ENCODE measurements at regions not wholly inside any gene's neighbourhood (a gene's known extent, or its start where the extent isn't known, plus 50 kb on each side); places are given as distances from the start of the nearest gene placed in this dataset.
"Not testable (repeated sequence)": the region's sequence is repeated elsewhere in the genome, so short reads cannot be mapped to it uniquely, and the experiment has no call there.

DNA sequence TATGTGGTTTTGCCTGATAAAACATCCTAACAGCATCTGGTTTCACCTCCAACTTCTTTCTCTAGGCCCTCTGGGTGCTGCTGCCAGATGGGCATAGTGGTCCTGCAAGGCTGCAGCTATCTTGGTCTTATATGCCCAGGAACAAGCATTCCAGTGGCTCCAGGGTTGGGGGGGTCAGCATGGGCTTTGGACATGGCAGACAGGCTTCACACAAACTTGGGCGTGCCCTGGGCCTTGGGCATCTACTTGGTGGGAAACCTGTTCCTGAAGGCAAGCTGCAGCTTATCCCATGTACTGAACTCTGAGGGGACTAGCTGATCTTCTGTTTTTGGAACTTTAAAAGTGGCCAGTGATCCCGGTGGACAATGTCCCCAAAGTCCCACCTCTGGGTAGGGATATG lies 54.9 kb upstream of the ZNF678 start:
- no peak for FAIRE-seq

GRCh38 chr1:227506490-227507393 lies 56.6 kb upstream of the ZNF678 start:
- FAIRE-seq = not testable (repeated sequence)

GRCh38 chr1:227496045-227496444 lies 67.3 kb upstream of the ZNF678 start:
- FAIRE-seq = not testable (repeated sequence)

DNA sequence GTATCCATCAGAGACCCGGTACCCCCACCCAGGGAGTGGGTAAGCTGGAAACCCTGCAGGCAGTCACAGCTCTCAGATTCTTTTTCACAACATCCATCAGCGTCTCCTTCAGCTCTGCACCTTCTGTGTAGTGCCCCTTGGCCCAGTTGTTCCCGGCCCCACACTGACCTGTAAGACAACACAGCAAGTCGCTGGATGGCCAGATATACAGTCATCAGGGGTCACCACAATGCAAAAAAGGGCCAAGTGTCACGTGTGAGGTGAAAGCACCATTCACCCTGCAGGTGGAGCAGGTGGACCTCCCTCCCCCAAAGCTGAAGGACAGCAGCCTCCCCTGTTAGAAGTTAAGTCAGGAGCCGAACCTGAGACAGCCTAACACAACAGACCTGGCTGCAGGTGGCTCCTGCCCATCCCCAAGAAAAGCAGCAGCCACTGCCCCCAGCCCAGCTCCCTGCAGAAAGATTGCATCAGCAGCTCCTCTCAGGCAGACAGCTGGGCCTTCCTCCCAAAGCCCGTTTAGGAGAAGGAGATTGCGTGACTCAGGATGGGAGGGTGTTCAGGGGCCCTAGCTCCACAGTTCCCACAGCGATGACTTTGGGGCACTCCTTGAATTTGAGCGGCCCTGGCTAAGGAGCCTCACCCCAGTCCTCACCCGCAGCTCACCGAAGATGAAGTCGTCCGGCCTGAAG lies 69.3 kb upstream of the ZNF678 start:
- FAIRE-seq = not testable (repeated sequence)

DNA sequence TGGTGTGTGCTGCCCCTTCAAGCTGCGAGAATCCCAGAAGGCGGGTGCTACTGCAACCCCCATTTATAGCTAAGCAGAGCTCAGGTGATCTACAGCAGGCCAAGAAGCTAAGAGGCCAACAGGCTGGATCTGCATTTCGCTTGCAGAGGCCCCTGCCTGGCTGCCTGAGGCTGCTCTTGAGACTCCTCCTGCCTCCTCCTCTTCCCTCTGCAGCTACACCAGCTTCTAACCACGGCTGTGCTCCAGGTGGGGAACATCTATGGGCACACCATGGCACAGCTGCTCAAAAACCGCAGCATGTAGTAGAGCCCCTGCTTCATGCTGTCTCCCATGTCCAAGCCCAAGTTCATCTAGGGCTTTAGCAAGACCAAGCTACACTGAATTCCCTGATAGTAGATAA lies 72.9 kb upstream of the ZNF678 start:
- no peak for FAIRE-seq

GRCh38 chr1:227490001-227490400 lies 73.4 kb upstream of the ZNF678 start:
- FAIRE-seq = no peak

- no peak for FAIRE-seq
Observed at GRCh38 chr1:227489572-227489971, 73.8 kb upstream of the ZNF678 start.

GRCh38 chr1:227487606-227488005 lies 75.8 kb upstream of the ZNF678 start:
- FAIRE-seq = no peak

DNA sequence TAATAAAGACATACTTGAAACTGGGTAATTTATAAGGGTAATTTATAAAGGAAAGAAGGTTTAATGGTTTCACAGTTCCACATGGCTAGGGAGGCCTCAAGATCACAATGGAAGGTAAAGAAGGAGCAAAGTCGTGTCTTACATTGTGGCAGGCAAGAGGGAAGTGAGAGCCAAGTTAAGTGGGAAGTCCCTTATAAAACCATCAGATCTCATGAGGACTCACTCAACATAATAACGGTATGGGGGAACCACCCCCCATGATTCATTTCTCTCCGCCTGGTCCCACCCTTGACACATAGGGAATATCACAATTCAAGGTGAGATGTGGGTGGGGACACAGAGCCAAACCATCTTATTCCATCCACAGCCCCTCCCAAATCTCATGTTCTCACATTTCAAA lies 76.8 kb upstream of the ZNF678 start:
- FAIRE-seq = no peak

DNA sequence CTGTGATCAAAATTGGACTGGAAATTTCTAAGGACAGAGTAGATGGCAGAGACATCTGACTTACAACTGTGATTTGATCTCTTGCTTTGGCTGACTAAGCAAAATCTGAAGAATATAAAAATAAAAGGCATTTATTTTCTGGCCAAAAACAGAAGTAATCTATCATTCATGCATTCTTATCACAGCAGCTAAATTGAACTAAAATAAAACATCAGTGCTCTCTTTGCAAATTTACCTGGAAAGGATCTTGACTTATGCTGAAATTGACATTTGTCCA lies 81.4 kb upstream of the ZNF678 start:
- no peak for FAIRE-seq

- not testable (repeated sequence) for FAIRE-seq
Observed at GRCh38 chr1:227474072-227474471, 89.3 kb upstream of the ZNF678 start.

- no peak for FAIRE-seq
Observed at GRCh38 chr1:227472772-227473171, 90.6 kb upstream of the ZNF678 start.

DNA sequence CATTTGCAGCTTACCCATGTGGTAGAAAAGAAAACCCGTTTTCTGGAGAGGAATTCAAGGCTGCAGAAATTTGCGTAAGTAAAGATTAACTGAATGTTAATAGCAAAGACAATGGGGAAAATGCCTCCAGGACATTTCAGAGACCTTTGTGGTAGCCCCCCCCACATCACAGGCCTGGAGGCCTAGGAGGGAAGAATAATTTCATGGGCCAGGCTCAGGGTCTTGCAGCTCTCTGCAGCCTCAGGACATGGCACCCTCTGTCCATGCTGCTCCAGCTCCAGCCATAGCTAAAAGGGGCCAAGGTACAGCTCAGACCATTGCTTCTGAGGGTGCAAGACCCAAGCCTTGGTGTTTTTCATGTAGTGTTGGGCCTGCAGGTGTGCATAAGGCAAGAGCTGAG lies 92.7 kb upstream of the ZNF678 start:
- no peak for FAIRE-seq

DNA sequence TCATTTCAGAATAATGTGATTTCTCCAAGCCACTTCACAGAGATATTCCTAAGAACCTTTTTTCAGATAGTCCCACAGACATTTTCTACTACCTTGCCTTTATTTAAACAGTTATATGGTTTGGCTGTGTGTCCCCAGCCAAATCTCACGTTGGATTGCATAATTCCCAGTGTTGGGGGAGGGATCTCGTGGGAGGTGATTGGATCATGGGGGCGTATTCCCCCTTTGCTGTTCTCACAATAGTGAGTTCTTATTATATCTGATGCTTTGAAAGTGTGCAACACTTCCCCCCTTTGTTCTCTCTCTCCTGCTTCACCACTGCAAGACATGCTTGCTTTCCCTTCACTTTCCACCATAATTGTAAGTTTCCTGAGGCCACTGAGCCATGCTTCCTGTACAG lies 93.6 kb upstream of the ZNF678 start:
- no peak for FAIRE-seq

- FAIRE-seq = no peak
Observed at GRCh38 chr1:227466039-227466645, 97.2 kb upstream of the ZNF678 start.

DNA sequence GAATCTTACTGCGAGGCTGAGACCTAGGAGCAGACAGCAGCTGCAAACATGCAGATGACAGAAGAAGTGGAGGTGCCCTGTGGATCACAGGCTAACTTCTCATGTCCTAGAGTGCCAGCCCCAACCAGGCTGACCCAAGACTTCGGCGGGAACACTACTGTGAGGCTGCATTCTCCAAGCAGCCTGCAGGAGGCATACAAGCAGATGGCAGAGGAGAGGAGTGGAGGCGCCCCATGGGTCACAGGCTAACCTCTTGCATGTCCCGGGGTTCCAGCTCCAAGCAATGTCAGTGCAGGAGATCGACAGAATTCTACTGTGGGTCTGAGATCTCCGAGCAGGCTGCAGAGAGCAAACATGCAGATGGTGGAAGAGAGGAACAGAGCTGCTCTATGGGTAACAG lies 98.1 kb upstream of the ZNF678 start:
- FAIRE-seq = no peak

DNA sequence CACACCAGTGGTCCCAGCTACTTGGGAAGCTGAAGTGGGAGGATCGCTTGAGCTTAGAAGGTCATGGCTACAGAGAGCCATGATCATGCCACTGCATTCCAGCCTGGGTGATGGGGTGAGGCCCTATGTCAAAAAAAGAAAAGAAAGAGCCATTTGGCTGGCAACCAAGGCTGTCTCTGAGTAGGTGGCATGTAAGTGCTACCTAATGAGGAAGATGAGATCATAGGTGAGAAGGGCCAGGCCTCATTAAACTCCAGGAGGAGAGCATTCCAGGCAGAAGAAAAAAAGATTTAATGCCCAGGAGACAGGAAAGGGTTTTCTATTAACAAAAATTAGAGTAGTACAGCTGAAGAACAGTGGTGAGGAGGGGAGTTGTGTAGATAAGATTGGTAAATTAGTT lies 103.4 kb upstream of the ZNF678 start:
- FAIRE-seq = no peak

GRCh38 chr1:227459326-227459841 lies 104.0 kb upstream of the ZNF678 start:
- no peak for FAIRE-seq

DNA sequence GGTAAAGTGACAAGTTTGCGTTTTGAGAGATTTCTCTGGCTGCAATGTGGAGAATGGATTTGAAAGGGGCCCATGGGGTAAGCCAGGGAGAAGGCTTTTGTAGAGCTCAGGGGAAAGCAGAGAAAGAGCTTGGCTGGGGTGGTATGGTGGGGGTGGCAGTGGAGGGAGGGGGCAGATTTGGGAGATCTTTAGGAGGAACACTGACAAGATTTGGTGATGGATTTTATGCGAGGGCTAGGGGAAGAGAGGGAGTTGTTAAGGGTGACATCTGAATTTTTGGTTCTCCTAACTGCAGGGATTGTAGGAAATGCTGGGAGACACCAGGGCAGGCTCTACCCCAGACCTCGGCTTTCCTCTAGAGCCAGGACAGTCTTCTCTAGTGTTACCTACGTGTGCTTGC lies 108.7 kb upstream of the ZNF678 start:
- no peak for FAIRE-seq

- no peak for FAIRE-seq
Observed at GRCh38 chr1:227453631-227454355, 109.6 kb upstream of the ZNF678 start.

DNA sequence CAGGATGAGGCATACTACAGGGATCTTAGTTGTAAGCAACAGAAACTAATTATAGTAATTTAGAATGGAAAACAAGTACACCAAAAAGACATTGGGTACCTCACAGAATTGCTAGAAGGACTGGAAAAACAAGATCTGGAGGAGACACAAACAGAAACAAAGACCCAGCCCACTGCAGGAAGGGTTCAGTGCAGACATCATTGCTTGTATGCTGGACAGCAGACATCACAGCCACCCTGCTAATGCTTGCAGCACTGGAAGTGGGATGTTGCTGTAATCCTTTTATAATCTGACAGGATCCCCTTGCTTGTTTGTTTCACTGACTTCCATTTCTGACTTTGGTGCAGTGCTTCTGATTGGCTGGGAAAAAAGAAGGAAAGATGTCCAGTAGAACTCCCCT lies 111.4 kb upstream of the ZNF678 start:
- no peak for FAIRE-seq

DNA sequence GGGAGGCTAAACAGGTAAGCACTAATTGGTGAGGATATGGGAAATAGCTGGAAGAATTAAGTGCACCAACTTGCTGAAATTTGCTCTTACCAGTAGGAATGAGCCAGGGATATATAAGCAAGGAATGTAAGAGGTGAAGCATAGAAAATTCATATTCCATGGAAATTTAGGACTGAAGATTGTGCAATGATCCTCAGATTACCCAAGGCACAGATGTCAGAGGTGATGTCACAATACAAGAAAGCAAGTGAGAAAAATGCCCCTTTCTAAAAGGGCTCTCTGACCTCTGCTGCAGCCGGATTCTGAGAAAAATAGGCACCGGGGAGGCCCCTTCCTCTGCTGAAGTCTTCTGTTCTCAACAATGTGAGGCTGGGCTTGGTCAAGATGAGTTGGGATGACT lies 112.3 kb upstream of the ZNF678 start:
- no peak for FAIRE-seq

- FAIRE-seq = no peak
Observed at GRCh38 chr1:227450489-227450888, 112.9 kb upstream of the ZNF678 start.

Data from TTC549 (cell line).